GM10266 (cell line): ENCODE measurements at regions not wholly inside any gene's neighbourhood (a gene's known extent, or its start where the extent isn't known, plus 50 kb on each side); places are given as distances from the start of the nearest gene placed in this dataset.

ENCODE experiments used
- DNase-seq: peaks from one replicate; pipeline ENCODE4 v3.0.0; 2012; ENCODE audit errors: extremely low spot score
- CTCF ChIP-seq: IDR thresholded peaks from 2 replicates; pipeline ENCODE4 v1.5.1; 2012; ENCODE audit warnings: mild to moderate bottlenecking, low read depth; ENCODE audit not compliant: control insufficient read depth, insufficient read depth; ENCODE audit errors: missing control alignments

- DNase-seq: no peak
- TF ChIP-seq CTCF: no peak
Measured at GRCh38 chr5:9850456-9850855, 220.3 kb upstream of the TAS2R1 start.

GRCh38 chr5:9847631-9848030 lies 217.5 kb upstream of the TAS2R1 start:
- DNase-seq: no peak
- no peak for TF ChIP-seq CTCF

- no peak for DNase-seq
- TF ChIP-seq CTCF: no peak
Measured at GRCh38 chr5:9845185-9845584, 215.0 kb upstream of the TAS2R1 start.

- DNase-seq: no peak
- TF ChIP-seq CTCF: no peak
Measured at GRCh38 chr5:9841516-9842170, 211.5 kb upstream of the TAS2R1 start.

GRCh38 chr5:9838916-9839315 lies 208.8 kb upstream of the TAS2R1 start:
- DNase-seq: no peak
- no peak for TF ChIP-seq CTCF

- no peak for TF ChIP-seq CTCF
- DNase-seq: no peak
Measured at GRCh38 chr5:9834871-9835770, 205.0 kb upstream of the TAS2R1 start.

GRCh38 chr5:9833871-9834270 lies 203.7 kb upstream of the TAS2R1 start:
- TF ChIP-seq CTCF: no peak
- no peak for DNase-seq
